ENCODE measurements at regions not wholly inside any gene's neighbourhood (a gene's known extent, or its start where the extent isn't known, plus 50 kb on each side); places are given as distances from the start of the nearest gene placed in this dataset.
"Not testable (repeated sequence)": the region's sequence is repeated elsewhere in the genome, so short reads cannot be mapped to it uniquely, and the experiment has no call there.

- TF ChIP-seq SP2 (IDR thresholded peaks at IDR 0.05; ENCODE audit: low read length), result no peak
Measured at GRCh38 chr18:35811896-35812295, 160.6 kb upstream of the RMP24 start (continued).

- H3K27ac ChIP-seq (ENCODE audit: low read depth, low read length); H3K23ac ChIP-seq (ENCODE audit: insufficient read length); H3K23me2 ChIP-seq (ENCODE audit: low read depth, low read length); H2BK120ac ChIP-seq (replicated peaks; ENCODE audit: low read depth, low read length); FAIRE-seq; CTCF ChIA-PET (ENCODE audit: partially characterized antibody); H3K9ac ChIP-seq (replicated peaks in 1 of 4; ENCODE audit: extremely low read depth in 1 of 4, low read depth in 3 of 4, low read length in 3 of 4); H4K91ac ChIP-seq (replicated peaks; ENCODE audit: insufficient read length, low read length); H2BK12ac ChIP-seq (ENCODE audit: low read depth, low read length); H3K4me2 ChIP-seq (ENCODE audit: insufficient read depth in 1 of 2, low read depth in 2 of 2, low read length in 2 of 2); H3K14ac ChIP-seq (ENCODE audit: insufficient read length); H3K4ac ChIP-seq (replicated peaks; ENCODE audit: insufficient read length, low read depth, low read length); H3K79me2 ChIP-seq (ENCODE audit: control insufficient read depth in 1 of 2, insufficient read depth in 2 of 2, low read length in 2 of 2); DNase-seq (ENCODE audit: low read depth in 1 of 2, low spot score in 2 of 2); H2BK20ac ChIP-seq (ENCODE audit: low read length); POLR2A ChIA-PET (ENCODE audit: partially characterized antibody); H2AFZ ChIP-seq (ENCODE audit: low read length); H3K56ac ChIP-seq (replicated peaks; ENCODE audit: insufficient read length, low read depth, low read length); H3K9me3 ChIP-seq (ENCODE audit: insufficient read depth in 2 of 2, low read depth in 1 of 2, low read length in 1 of 2); H4K5ac ChIP-seq (ENCODE audit: insufficient read length, low read depth, low read length); H3K4me3 ChIP-seq (ENCODE audit: extremely low read depth in 1 of 4, insufficient read depth in 2 of 4, low read depth in 3 of 4, low read length in 4 of 4); H2BK15ac ChIP-seq (ENCODE audit: low read length); H3K4me1 ChIP-seq (replicated peaks in 1 of 4; ENCODE audit: control insufficient read depth in 3 of 4, insufficient read depth in 4 of 4, low read length in 3 of 4); H2AK5ac ChIP-seq (ENCODE audit: low read depth, low read length); H2BK5ac ChIP-seq (ENCODE audit: low read depth, low read length); H3K18ac ChIP-seq (ENCODE audit: extremely low read depth, low read length); H4K8ac ChIP-seq (ENCODE audit: extremely low read depth, insufficient read depth, low read length); H3K79me1 ChIP-seq (ENCODE audit: low read depth, low read length); H4K20me1 ChIP-seq (replicated peaks in 1 of 2; ENCODE audit: control insufficient read depth in 1 of 2, insufficient read depth in 2 of 2, low read length in 2 of 2); H3K36me3 ChIP-seq (ENCODE audit: control insufficient read depth in 2 of 4, insufficient read depth in 4 of 4, low read length in 3 of 4); H3K27me3 ChIP-seq (replicated peaks in 1 of 4; ENCODE audit: control insufficient read depth in 3 of 4, extremely low read depth in 1 of 4, insufficient read depth in 3 of 4, low read length in 3 of 4): not testable (repeated sequence)
- 100% methylated on average over 1 of the region's 2 CpGs; no CpG with 5 or more reads in 1 of the 2 experiments for WGBS, 2 experiments (ENCODE audit: extremely low coverage in 1 of 2, insufficient coverage in 1 of 2, insufficient read length in 1 of 2, insufficient replicate concordance in 2 of 2, low coverage in 1 of 2, low lambda C conversion rate in 2 of 2, missing lambda C conversion rate in 1 of 2)
Measured at GRCh38 chr18:35815011-35815410, 157.5 kb upstream of the RMP24 start.
